AG04450 (cell line): ENCODE measurements at regions not wholly inside any gene's neighbourhood (a gene's known extent, or its start where the extent isn't known, plus 50 kb on each side); places are given as distances from the start of the nearest gene placed in this dataset.

Experiments
- CTCF ChIA-PET: fragments of 300-600, 350-600 bp; formaldehyde crosslinking; extraction: SDS; loops from one replicate; lab custom pipeline; 2022; ENCODE audit warnings: antibody characterized with exemption, inconsistent platforms; lab: Charles Lee
- POLR2A ChIA-PET: fragments of 350-600 bp; formaldehyde crosslinking; extraction: SDS; loops from one replicate; lab custom pipeline; 2021; ENCODE audit warnings: antibody characterized with exemption, inconsistent platforms; lab: Yijun Ruan, JAX
- DNase-seq: peaks from one replicate; pipeline ENCODE4 v3.0.0-alpha.2; 2011; ENCODE audit warnings: low read depth, low spot score
- H3K27ac ChIP-seq: one replicate; pipeline ENCODE4 v1.5.1; 2012; ENCODE audit warnings: low read depth, low read length, control low read depth
- H3K27me3 ChIP-seq: one replicate; pipeline ENCODE4 v1.6.0; 2012; ENCODE audit warnings: low read length; ENCODE audit not compliant: control insufficient read depth, insufficient read depth
- H3K4me3 ChIP-seq: 2 replicates; pipeline ENCODE4 v1.5.1; 2011; ENCODE audit warnings: mild to moderate bottlenecking, low read depth, low read length, control low read depth
- H3K9me3 ChIP-seq: 2 replicates; pipeline ENCODE4 v1.5.1; 2012; ENCODE audit warnings: low read length; ENCODE audit not compliant: control insufficient read depth, insufficient read depth
- TF ChIP-seq, protein P1 (sequence below): IDR thresholded peaks from 2 replicates; pipeline ENCODE4 v1.5.1; 2011; ENCODE audit warnings: low read depth, low read length, control low read depth, inconsistent platforms

GRCh38 chr2:236872015-236872414 is 213.7 kb upstream of the COPS8 start:
- TF ChIP-seq, protein P1, sequence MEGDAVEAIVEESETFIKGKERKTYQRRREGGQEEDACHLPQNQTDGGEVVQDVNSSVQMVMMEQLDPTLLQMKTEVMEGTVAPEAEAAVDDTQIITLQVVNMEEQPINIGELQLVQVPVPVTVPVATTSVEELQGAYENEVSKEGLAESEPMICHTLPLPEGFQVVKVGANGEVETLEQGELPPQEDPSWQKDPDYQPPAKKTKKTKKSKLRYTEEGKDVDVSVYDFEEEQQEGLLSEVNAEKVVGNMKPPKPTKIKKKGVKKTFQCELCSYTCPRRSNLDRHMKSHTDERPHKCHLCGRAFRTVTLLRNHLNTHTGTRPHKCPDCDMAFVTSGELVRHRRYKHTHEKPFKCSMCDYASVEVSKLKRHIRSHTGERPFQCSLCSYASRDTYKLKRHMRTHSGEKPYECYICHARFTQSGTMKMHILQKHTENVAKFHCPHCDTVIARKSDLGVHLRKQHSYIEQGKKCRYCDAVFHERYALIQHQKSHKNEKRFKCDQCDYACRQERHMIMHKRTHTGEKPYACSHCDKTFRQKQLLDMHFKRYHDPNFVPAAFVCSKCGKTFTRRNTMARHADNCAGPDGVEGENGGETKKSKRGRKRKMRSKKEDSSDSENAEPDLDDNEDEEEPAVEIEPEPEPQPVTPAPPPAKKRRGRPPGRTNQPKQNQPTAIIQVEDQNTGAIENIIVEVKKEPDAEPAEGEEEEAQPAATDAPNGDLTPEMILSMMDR: no peak
- Histone ChIP-seq H3K9me3 (no peaks in the 10 kb centered on the region), H3K27me3 (no peaks in the 10 kb centered on the region), H3K4me3 (no peak overlapping the region), H3K27ac (no peak overlapping the region)
- no peak for DNase-seq
- ChIA-PET POLR2A (interaction anchor here (0.5 to 1.3 kb wide), 2 partner anchors 9 to 78 kb away, joined by 3 to 5 read pairs; no protein-coding TSS in a partner anchor), CTCF (no interaction called here)

DNA sequence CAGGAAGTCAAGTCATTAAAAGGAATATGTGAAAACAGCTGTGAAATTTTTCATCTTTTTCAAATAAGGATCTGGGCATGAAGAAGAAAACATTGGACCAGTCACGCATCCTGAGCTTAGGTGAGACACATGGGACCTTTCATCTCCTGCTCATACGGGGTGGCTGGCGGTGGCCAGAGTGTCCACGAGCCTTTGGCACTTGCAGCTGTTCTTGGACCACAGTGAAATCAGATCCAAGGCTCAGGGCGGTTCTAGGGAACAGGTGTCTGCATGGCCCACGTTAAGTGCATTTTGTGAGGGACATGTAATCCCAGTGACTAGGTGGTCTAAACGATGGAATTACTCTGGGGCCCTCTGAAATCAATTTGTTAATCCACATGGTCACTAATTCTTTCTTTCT is 212.7 kb upstream of the COPS8 start:
- ChIA-PET CTCF (no interaction called here), POLR2A (no interaction called here)
- TF ChIP-seq, protein P1: no peak
- no peak for DNase-seq
- no peak overlapping the region for H3K4me3 ChIP-seq
- no peaks in the 10 kb centered on the region for H3K27me3 ChIP-seq
- H3K9me3 ChIP-seq: no peaks in the 10 kb centered on the region
- no peak overlapping the region for H3K27ac ChIP-seq

- no peak for DNase-seq
- Histone ChIP-seq H3K4me3 (no peak overlapping the region), H3K27me3 (no peaks in the 10 kb centered on the region), H3K9me3 (no peaks in the 10 kb centered on the region), H3K27ac (no peak overlapping the region)
- POLR2A ChIA-PET: no interaction called here
- CTCF ChIA-PET: no interaction called here
- TF ChIP-seq, protein P1: no peak
These were observed 212.1 kb upstream of the COPS8 start for GRCh38 chr2:236873636-236874035.

DNA sequence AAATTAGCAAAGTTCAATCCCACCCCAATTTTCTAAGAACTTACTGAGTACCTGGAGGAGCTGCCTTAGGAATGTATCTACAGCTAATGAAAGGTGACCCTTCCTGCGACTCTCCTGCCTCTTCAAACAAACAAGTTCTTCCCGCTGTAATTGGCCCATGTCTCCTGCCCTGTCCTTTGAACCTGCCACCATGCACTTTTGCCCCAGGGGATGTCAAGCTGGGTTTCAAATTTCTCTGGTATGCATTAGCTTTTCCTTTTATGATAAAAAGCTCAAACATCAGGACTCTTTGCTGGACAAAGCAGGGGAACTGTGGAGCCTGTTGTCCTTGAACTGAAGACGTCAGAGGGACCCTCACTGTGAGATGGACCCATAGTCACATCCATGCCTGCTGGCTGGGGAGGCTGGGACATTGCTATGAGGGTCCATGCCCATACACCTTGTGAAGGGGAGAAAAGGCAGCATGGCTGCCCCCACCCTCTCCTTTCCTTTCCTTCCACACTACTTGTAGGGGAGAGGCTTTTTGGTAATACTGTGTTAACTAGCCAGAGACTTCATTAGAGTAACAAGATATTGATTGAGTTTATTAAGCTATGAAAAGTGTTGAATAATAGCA is 210.7 kb upstream of the COPS8 start:
- Histone ChIP-seq H3K9me3 (no peaks in the 10 kb centered on the region), H3K27ac (no peak overlapping the region), H3K4me3 (no peak overlapping the region), H3K27me3 (no peaks in the 10 kb centered on the region)
- POLR2A ChIA-PET: no interaction called here
- DNase-seq: no peak
- TF ChIP-seq, protein P1: no peak
- CTCF ChIA-PET: no interaction called here

DNA sequence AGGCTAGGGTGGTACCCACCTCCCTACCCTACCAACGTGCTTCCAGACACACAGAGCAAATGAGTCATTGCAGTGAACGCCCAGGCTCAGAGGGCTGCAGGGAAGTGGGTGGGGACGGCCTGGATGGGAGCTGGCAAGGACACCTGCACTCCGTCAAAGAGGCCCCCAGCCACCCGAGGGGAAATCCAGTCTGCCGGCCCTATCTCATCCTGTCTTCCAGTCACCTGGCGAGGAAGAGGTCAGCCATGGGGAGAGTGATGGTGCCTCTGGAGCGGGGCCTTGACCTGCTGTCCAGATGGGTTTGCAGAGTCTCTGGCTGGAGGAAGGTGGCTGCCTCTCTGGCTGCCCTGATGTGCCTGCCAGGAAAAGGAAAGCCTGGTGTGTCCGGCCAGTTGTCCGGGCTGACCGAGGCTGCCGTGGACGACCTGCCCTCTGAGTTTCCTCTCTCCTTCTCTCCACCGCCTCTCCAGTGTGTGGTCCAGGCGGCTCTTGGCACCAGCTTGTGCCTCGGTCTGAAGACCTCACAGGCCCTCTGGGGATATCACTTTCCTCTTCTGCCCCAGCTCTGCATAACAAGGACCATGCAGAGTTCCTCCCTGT is 209.7 kb upstream of the COPS8 start:
- Histone ChIP-seq H3K9me3 (no peaks in the 10 kb centered on the region), H3K27me3 (no peaks in the 10 kb centered on the region), H3K4me3 (no peak overlapping the region), H3K27ac (no peak overlapping the region)
- no peak for DNase-seq
- TF ChIP-seq, protein P1: no peak
- CTCF ChIA-PET: no interaction called here
- POLR2A ChIA-PET: no interaction called here
